ENCODE measurements at regions not wholly inside any gene's neighbourhood (a gene's known extent, or its start where the extent isn't known, plus 50 kb on each side); places are given as distances from the start of the nearest gene placed in this dataset.

DNA sequence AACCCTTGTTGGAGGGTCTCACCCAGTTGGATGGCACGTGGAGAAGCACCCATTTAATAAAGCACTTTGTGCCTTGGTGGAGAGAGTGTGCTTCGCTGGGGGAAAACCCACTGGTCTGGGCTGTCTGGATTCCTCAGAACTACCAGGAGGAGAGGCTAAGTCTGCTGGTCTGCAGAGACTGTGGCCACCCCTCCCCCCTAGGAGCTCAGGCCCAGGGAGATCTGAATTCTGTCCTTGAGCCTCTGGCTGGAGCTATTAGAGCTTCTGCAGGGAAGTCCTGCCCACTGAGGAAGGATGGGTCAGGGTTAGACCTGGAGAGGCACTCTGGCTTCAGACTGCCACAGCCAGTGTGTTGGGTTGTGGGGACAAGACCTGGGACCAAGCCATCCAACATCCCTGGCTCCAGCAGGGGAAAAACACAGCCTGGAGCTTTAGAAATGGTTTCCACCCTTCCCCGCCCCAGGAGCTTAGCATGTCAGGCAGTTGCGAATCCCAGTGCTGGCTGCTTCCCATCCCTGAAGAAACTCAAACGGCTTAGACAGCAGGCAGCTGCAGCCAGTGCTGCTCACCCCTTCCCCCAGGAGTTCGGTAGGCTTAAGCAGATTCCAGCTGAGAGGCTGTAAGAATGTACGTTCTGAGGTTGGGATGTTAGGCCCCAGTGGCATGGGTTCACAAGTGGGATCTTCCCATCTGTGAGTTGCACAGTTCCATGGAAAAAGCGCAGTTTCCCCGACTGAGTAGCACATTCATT lies 288.3 kb downstream of the TGFB2 start:
- no peak for DNase-seq (ENCODE audit: low read depth in 2 of 3, low spot score in 2 of 3)

DNA sequence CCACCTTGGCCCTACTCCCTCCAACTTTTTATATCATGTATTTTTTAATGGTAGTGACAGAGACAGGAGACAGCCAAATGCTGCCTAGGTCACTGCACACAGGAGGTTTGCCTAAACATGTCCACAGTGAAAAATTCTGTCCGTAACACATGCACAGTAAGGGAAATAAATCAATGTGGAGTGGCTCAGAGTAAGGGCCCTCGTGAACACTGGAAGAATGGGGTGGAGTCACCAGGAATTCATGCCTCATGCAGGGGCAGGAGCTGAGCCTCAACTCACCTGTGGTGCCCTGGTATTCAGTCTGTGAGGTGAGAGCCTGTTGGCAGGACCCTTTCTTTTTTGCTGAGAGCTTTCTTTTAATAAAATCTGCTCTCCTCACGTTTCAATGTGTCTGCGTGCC lies 289.1 kb downstream of the TGFB2 start:
- DNase-seq (ENCODE audit: low read depth in 2 of 3, low spot score in 2 of 3), result no peak

DNA sequence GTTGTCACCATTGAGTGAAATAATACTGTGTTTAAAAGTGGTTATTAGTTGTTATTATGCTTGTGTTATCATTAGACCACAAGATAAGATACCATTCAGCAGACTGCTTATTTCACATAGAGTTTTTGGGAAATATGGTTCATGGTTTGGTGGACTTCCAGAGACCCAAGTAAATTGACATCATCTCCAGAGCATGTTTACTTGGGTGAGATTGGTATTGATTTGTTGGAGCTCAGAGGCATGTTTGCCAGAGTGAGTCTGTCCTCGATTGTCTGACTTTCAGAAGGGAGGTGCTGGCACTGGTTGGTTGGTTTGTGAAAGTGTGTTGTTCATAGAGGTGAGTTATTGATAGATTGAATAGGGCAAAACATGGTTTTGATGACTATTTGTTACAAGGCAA lies 291.4 kb downstream of the TGFB2 start:
- no peak for DNase-seq (ENCODE audit: low read depth in 2 of 3, low spot score in 2 of 3)

DNA sequence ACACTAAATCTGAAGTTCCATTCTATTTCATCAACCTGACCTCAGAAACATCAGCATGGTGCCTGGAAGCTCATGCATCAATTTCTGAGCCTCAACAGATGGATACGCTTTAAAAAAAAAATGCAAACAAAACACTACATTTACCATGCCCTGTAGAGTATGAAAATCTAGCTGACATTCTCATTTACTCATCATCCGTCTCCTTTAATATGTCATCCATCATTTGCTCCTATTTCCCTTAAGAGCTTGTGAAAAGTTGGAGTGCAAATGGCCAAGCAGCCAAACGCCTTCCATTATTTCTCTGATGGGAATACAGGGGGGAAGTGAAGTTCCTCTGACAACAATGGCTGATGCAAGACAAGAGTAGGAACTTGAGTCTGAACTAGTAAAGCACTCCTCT lies 295.0 kb downstream of the TGFB2 start:
- no peak for DNase-seq (ENCODE audit: low read depth in 2 of 3, low spot score in 2 of 3)

DNA sequence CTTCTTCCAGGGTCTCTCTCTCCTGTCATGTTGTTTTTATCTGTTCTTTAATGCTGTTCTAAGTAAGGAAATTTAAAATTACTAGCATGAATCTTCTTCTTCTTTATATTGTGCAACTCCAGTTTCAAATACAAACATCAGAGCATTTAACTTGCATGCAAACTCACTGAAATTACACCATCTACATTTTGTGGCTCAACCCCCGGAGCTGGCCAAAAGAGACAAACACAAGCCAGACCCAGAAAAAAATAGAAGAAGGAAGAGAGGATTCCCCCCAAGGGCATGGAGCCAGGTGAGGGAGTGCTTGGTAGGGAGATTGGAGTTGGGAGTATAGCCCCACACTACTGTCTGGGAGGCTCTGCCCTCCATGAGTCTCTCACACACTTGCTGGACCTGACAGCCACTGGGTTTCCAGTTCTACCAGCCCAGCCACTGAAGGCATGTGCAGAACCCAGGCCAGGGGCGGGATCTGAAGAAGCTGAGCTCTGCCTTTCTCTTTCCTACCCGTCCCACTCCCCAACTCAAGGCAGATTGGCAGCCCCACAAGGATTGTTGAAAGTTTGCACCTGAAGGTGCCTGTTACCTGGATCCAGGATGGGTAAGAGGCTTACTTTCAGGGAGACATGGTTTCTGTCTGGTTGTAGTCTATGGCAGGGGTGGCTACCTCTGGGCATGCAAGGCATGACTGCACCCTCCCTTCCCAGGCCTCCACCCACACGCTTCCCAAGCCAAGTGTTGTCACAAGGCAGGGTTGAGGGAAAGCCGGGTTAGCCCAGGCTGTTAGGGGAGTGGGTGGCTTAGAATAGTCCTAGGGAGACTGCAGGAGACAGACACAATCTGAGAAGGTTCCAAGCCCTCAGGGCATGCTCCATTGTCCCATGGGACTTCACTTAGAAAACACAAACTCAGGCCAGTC lies 297.2 kb downstream of the TGFB2 start:
- DNase-seq (ENCODE audit: low read depth in 2 of 3, low spot score in 2 of 3), result no peak

DNA sequence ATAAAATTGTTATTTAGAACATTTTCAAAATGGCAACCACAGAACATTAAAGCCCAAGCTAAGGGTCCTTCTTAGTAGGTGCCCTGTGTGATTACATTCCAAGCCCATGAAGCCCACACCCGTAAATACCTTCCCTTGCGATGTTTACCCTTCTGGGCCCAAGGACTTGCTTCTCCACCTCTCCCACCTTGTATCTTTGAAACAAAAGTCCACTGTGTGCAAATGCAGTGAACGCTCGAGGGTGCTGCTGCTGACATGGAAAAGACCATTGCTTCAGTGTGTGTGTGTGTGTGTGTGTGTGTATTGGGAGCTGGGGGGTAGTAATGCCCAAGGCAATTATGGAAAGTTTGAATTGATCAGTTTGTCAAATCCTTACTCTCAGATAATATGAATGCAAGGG lies 298.1 kb downstream of the TGFB2 start:
- no peak for DNase-seq (ENCODE audit: low read depth in 2 of 3, low spot score in 2 of 3)

DNA sequence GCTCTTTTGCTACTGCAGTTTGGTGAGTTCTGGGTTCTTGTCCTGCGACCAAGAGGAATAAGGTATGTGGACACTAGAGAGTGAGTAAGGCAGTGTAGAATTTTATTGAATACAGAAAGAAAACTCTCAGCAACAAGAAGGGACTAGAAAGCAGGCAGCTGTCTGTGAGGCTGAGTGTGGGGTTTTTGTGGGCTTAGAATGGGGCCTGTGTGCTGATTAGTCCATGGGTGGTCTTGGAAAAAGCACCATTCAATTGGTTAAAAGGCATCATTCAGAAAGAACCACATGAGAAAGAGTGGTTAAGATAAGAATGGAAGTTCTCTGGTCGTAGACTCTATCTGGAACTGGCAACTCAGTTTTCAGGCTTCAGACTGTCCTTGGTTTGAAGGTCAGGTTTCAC lies 298.8 kb downstream of the TGFB2 start:
- DNase-seq (ENCODE audit: low read depth in 2 of 3, low spot score in 2 of 3), result no peak

DNA sequence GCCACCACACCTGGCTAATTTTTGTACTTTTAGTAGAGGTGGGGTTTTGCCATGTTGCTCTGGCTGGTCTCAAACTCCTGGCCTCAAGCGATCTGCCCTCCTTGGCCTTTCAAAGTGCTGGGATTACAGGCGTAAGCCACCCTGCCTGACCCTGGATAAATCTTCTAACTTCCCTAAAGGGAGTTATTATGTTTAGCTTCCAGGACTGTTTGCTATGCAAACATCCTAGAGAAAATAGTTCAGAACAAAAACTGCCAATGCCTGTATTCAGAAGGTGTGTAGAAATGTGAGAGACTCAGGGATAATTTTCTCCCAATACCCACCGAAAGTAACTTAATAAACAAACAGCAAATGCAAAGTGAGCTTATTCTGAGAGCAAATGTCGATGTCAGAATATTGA lies 301.2 kb downstream of the TGFB2 start:
- no peak for DNase-seq (ENCODE audit: low read depth in 2 of 3, low spot score in 2 of 3)

DNA sequence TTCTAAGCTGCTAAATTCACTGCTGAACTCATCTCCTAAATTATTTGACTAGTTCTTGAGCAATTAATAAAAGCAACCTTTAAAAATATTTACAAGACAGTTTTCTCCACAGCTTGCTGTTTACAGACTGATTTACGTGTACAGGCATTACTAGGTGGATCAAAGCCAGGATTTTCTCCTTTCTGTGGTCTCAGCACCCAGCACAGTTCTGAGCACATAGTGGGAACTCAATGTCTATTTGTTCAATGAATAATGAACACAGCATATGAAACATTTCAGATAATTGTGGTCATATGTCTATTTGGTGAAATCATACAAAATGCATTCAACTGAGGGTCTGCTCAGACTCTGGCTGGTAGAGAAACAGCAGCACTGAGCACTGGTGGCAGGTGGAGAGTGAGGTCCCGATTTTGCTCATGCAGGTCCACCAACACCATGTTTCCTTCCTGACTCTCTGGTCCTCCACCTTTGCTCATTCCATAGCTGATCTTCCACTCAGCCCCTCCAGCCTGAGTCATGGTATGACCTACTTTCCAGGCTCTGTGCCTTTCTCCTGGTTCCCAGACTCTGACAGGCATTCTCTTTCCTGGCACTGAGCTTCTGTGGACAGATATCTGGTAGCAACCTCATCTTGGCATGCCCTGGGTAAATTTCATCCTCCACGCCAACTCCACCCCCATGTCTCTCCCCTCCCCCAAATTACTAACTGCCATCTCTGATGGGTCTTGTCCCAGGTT lies 311.3 kb downstream of the TGFB2 start:
- DNase-seq (ENCODE audit: low read depth in 2 of 3, low spot score in 2 of 3), result no peak

DNA sequence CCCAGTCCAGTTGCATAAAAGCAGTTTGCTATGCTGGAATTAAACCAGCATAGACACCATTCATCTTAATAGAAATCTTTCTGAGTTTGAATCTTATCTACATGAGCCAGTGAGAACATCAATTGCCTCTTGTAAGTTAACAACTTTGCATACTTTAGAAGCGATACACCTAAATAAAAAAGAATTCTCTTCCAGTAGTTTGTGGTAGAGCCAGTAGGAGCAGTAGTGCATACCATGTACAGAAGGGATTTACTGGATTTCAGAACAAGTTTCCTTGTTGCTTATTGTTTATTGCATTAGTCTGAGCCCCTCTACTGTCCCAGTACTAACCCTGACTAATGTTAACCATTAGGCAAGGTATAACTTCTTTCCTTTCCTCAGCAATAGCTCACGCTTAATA lies 313.1 kb downstream of the TGFB2 start:
- no peak for DNase-seq (ENCODE audit: low read depth in 2 of 3, low spot score in 2 of 3)

DNA sequence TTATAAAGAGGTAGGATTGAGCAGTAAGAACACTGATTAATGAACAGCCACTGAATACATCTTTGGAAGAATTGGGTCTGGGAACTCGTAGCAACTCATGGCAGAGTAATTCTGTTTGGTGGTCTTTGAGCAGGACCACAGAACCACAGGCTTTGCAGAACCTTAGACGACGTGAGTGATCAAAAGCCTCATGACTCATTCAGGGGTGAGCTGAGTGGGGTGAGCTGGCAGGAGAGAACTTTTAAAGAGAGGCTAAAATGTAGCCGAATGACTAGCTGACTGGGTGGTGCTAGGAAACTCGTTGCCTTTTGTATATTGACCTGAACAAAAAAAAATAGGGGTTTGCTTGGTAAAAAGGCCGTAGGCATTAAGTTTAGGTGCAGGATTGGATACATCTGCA lies 313.8 kb downstream of the TGFB2 start:
- DNase-seq (ENCODE audit: low read depth in 2 of 3, low spot score in 2 of 3), result no peak

DNA sequence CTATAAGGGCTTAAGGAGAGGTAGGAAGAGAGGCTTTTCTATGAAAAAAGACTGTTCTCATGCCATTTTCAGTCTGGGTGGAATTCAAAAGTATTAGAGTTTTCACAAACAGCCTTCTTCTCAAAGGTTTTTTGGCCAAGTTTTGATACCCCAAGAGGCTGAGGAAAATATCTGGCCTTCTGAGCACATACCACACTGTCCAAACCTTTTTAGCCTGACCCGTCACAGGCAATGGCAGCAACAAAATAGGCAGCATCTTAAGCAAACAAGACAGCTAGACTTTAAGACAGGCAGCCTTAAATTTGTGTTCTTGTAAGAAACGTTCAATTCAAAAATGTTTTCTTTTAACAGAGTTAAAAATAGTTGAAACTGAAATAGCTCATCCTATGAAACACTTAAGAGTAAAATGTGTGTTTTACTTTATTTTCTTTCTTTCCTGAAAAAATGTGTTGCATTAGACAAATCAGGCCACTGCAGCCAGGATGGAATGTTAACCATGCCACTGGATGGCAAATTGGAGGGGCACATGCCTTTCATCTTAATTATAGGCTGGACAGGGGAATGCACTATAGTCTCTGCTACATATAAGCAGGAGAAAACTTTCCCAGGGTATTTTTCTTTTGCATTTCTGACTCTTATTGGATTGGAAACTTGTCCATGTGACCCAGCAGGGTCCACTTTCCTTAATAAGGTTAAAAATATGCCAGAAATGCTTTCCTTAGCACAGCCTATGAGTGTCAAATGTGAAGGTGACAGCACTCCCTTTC lies 315.0 kb downstream of the TGFB2 start:
- no peak for DNase-seq (ENCODE audit: low read depth in 2 of 3, low spot score in 2 of 3)

DNA sequence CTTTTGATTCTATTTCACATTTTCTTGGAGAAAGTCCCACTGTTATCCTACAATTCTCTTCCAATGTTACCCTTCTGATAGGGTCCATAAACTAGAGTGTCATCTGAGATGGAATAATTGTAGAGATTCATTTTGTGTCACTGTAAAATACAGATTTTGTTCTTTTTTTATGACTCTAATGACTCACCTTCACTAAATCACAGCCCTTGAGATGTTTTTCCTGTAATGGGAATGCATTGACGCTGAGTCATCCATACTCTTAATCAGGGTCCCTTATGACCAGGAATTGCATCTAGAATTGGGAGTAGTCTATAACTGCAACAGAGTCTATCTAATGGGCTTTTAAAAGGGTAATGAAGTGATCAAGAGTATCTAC lies 315.5 kb downstream of the TGFB2 start:
- no peak for DNase-seq (ENCODE audit: low read depth in 2 of 3, low spot score in 2 of 3)

DNA sequence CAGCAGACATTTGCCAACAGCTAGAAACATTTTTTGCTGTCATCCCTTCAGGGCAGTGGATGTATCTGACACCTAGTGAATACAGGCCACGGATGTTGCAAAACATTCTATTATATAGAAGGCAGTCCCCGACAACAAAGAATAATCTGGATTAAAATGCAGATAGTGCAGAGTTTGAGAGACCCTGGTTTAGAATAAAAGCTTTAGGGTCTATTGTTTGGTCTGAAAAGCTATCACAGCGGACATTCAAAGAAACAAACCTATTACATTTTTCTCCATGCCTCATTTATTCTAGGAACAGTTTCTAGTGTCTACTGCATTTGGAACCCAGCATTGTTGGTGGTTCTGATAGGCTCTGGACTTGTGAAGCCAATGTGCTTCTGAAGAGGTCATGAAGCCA lies 316.3 kb downstream of the TGFB2 start:
- no peak for DNase-seq (ENCODE audit: low read depth in 2 of 3, low spot score in 2 of 3)

DNA sequence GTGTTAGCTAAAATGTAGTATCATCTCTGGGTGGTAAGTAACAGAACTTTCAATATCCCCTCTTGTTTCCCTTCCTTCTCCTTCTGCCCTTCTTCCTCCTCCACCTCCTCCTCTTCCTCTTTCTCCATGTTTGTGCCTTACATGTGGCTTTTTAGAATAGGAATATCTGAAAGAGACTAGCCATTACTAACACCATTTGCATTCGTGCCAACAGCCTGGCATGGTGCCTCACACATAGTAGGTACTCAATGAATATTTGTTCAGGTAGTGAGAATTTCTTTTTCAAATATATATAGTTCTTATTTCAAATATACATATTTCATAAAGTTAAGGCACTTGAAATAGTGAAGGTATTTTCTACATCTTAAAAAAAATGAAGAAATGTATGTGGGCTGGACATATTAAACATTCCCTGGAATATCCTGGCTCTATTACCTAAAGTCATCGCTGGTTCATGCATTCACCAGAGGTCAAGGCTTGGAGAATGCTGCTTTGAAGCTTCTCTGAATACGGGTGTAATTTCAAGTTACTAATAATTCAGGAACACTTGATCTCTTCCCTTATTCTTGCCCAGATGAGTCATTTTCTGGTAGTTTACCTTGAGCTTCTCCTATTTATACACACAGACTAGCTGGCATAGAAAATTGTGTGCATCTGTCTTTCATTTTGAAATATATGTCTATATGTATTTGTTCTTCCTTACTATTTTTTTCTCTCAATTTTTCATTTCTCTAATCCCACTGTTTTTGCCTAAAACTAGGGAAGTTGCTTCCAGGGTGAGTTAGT lies 319.4 kb downstream of the TGFB2 start:
- DNase-seq (ENCODE audit: low read depth in 2 of 3, low spot score in 2 of 3), result no peak

DNA sequence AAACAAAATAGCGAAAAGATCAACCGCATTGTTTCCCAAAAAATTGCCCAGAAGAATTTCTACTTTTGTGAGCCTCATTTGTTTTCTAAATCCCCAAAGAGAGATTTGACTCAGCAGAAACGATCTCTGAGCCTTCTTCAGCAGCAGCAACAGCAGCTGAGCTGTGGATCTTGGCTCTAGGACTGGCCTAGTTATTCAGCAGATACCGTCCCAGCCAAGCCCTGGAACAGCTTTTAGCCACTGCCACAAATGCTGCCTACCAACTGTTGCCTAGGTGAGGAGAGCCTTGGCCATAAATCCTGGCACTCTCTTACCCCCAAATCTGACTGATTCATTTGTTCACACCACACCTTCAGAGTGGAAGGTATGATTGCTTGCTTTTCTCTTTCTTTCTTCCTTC lies 320.1 kb downstream of the TGFB2 start:
- DNase-seq (ENCODE audit: low read depth in 2 of 3, low spot score in 2 of 3), result no peak

DNA sequence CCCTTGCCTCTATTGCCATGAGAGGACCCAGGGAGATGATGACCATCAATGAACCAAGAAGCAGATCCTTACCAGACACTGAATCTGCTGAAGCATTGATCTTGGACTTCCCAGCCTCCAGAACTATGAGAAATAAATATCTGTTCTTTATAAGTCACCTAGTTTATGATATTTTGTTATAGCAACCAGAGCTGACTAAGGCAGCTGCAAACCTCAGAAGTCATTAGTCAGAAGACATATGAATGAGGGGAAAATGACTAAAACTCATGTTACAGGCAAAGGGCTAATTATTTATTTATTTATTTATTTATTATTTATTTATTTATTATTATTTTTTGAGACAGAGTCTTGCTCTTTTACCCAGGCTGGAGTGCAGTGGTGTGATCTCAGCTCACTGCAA lies 321.1 kb downstream of the TGFB2 start:
- no peak for DNase-seq (ENCODE audit: low read depth in 2 of 3, low spot score in 2 of 3)

DNA sequence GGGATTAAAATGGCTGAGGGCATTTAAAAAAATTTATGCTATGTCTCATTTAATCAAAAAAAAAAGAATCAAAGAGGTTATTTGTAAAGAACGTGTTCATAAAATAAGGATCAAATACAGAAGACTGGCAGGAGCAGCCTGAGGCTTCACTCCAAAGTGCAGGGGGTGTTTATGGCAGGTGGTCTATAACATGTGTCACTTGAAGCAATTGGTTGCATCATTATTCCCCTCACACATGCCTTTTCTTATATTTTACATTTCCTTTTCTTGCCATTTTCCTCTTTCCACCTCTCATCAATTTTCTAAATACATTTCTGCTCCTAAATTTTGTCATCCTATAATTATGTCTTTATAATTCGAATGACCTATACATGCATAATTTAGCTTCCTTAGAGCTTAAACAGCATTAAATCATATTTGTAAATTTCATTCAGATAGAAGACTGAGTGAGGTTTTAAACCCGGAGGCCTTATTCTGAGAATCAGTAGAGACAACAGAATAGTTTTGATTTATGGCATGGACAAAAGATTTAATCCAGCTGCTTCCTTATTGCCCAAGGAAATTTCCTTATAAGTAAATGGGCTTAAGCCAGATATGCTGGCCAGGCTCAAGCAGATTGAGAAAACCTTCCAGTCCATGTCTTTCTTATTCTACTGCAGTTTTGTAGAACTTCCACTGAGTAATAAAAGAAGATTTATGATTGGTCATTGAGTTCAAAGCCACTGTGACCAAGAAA lies 322.8 kb downstream of the TGFB2 start:
- no peak for DNase-seq (ENCODE audit: low read depth in 2 of 3, low spot score in 2 of 3)

DNA sequence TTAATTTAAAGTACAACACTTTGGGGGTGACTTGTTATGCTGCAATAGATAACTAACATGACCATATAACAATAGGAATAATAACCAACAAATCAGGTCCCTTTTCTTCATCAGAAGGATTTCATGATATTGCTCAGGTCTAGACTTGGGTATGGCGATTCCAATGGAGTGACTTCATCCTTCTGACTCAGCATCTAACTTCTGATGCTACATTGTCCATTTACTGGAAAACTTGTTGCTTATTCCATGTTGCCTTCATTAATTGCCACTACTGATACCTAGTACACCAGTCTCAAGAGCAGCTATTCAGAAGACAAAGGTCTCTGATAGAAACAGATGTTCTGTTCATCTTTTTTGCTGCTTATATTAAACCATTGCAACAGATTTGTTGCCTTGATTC lies 324.3 kb downstream of the TGFB2 start:
- no peak for DNase-seq (ENCODE audit: low read depth in 2 of 3, low spot score in 2 of 3)
